ENCODE measurements at regions not wholly inside any gene's neighbourhood (a gene's known extent, or its start where the extent isn't known, plus 50 kb on each side); places are given as distances from the start of the nearest gene placed in this dataset.

DNA sequence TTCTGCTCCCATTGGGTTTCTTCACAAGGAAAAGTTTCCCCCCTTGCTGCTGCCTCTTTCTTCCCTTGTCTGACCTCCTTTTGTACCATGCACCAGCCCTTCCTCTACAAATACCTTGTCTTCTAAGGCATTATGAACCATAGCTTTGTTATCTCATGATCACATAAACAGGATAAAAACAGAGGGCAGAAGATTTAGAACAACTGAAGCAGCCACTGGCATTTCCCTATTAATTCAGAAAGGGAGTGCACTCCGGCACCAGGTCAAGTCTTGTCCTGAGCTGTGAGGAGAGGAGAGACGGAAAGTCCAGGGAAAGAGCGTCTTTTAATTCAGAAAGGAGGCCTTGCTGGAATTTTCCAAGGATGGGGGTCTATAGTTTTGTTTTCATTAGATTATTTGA lies 281.7 kb downstream of the RCHY1 start:
- TF ChIP-seq POLR2A (IDR thresholded peaks at IDR 0.05), result no peak
- TF ChIP-seq, protein P1, sequence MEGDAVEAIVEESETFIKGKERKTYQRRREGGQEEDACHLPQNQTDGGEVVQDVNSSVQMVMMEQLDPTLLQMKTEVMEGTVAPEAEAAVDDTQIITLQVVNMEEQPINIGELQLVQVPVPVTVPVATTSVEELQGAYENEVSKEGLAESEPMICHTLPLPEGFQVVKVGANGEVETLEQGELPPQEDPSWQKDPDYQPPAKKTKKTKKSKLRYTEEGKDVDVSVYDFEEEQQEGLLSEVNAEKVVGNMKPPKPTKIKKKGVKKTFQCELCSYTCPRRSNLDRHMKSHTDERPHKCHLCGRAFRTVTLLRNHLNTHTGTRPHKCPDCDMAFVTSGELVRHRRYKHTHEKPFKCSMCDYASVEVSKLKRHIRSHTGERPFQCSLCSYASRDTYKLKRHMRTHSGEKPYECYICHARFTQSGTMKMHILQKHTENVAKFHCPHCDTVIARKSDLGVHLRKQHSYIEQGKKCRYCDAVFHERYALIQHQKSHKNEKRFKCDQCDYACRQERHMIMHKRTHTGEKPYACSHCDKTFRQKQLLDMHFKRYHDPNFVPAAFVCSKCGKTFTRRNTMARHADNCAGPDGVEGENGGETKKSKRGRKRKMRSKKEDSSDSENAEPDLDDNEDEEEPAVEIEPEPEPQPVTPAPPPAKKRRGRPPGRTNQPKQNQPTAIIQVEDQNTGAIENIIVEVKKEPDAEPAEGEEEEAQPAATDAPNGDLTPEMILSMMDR (IDR thresholded peaks at IDR 0.05), result no peak
